Liver (tissue), 9 donors: ENCODE measurements at regions not wholly inside any gene's neighbourhood (a gene's known extent, or its start where the extent isn't known, plus 50 kb on each side); places are given as distances from the start of the nearest gene placed in this dataset. TPM values are rescaled to one million over a fixed set of nuclear protein-coding genes. Genes with fewer than 3 reads are reported as not detected.

Experiments used
- DNase-seq: peaks from one replicate; pipeline ENCODE4 v3.0.0-alpha.2; 2017; ENCODE audit warnings: low spot score
- H3K27ac ChIP-seq, 2 donors: one replicate each; pipeline ENCODE4 v1.7.0; 2013; ENCODE audit warnings: inconsistent platforms in 2 of 2, low read length in 2 of 2, control low read depth in 1 of 2, low read depth in 1 of 2, mild to moderate bottlenecking in 1 of 2
- H3K27me3 ChIP-seq, 4 donors: one replicate each; pipeline versions ENCODE4 v1.6.1 to v1.7.0; 2013; ENCODE audit warnings: low read length in 3 of 4, inconsistent platforms in 1 of 4, mild to moderate bottlenecking in 1 of 4, moderate library complexity in 1 of 4; ENCODE audit not compliant: control insufficient read depth in 4 of 4, insufficient read depth in 4 of 4
- H3K36me3 ChIP-seq, 4 donors: one replicate each; pipeline versions ENCODE4 v1.6.1 to v1.7.0; 2013; ENCODE audit warnings: low read length in 3 of 4, mild to moderate bottlenecking in 3 of 4, low read depth in 1 of 4, moderate library complexity in 1 of 4; ENCODE audit not compliant: control insufficient read depth in 4 of 4, insufficient read depth in 3 of 4
- H3K4me1 ChIP-seq, 4 donors: one replicate each; pipeline versions ENCODE4 v1.6.1 to v1.7.0; 2013; ENCODE audit warnings: low read length in 3 of 4, mild to moderate bottlenecking in 3 of 4, moderate library complexity in 1 of 4; ENCODE audit not compliant: control insufficient read depth in 4 of 4, insufficient read depth in 4 of 4
- H3K4me3 ChIP-seq, 3 donors: one replicate each; pipeline versions ENCODE4 v1.6.1 to v1.7.0; 2013; ENCODE audit warnings: low read length in 3 of 3, control low read depth in 1 of 3, low read depth in 1 of 3, mild to moderate bottlenecking in 1 of 3
- H3K9ac ChIP-seq, 2 donors: one replicate each; pipeline ENCODE4 v1.7.0; 2013; ENCODE audit warnings: low read length in 2 of 2, mild to moderate bottlenecking in 2 of 2, moderate library complexity in 2 of 2, control low read depth in 1 of 2, low read depth in 1 of 2
- H3K9me3 ChIP-seq, 4 donors: one replicate each; pipeline versions ENCODE4 v1.6.1 to v1.7.0; 2013; ENCODE audit warnings: low read length in 3 of 4; ENCODE audit not compliant: control insufficient read depth in 4 of 4
- CTCF ChIP-seq: fragments of 150-350 bp; IDR thresholded peaks from 2 replicates; pipeline ENCODE4 v1.5.1; 2017; ENCODE audit warnings: improper control_type of control experiment, low read depth, low read length; ENCODE audit not compliant: missing input control
- FOXA1 ChIP-seq: IDR thresholded peaks from 2 replicates; pipeline ENCODE4 v1.6.1; 2016; ENCODE audit warnings: antibody characterized with exemption
- HNF4G ChIP-seq: IDR thresholded peaks from 2 replicates; pipeline ENCODE4 v1.6.1; 2016; ENCODE audit warnings: antibody characterized with exemption
- JUND ChIP-seq, 2 donors: IDR thresholded peaks; 2 replicates each; pipeline ENCODE4 v1.6.1; 2016; ENCODE audit warnings: antibody characterized with exemption in 2 of 2
- MAX ChIP-seq: IDR thresholded peaks from 2 replicates; pipeline ENCODE4 v1.6.1; 2016; ENCODE audit warnings: antibody characterized with exemption
- NR2F2 ChIP-seq: IDR thresholded peaks from 2 replicates; pipeline ENCODE4 v1.6.1; 2016; ENCODE audit warnings: antibody characterized with exemption
- RAD21 ChIP-seq, 2 donors: IDR thresholded peaks; 2 replicates each; pipeline ENCODE4 v1.6.1; 2016; ENCODE audit warnings: antibody characterized with exemption in 2 of 2, mild to moderate bottlenecking in 2 of 2
- SP1 ChIP-seq: IDR thresholded peaks from 2 replicates; pipeline ENCODE4 v1.6.1; 2018; ENCODE audit warnings: antibody characterized with exemption, mild to moderate bottlenecking
- ZBTB33 ChIP-seq: IDR thresholded peaks from 2 replicates; pipeline ENCODE4 v1.6.1; 2016; ENCODE audit warnings: antibody characterized with exemption
- WGBS: extraction: QIAGEN DNeasy Blood & Tissue Kit; methylation state at CpG from one replicate; pipeline ENCODE4 v1.1.7; 2013; 5-methylcytosine and 5-hydroxymethylcytosine counted together
- small RNA-seq: library from RNA; depleted of rRNA; stranded (forward); fragments of <200 nt; gene quantifications from one replicate; pipeline ENCODE3, GENCODE V24; 2014
- TF ChIP-seq, protein P1 (sequence below): IDR thresholded peaks from 2 replicates; pipeline ENCODE4 v1.6.1; 2016; ENCODE audit warnings: antibody characterized with exemption, mild to moderate bottlenecking
- TF ChIP-seq, protein P2 (sequence below): IDR thresholded peaks from 2 replicates; pipeline ENCODE4 v1.6.1; 2016; ENCODE audit warnings: antibody characterized with exemption
- donor health status: healthy.
- donor health status: healthy.
- donor health status: healthy.
- donor health status: healthy.
- donor health status: healthy.

DNA sequence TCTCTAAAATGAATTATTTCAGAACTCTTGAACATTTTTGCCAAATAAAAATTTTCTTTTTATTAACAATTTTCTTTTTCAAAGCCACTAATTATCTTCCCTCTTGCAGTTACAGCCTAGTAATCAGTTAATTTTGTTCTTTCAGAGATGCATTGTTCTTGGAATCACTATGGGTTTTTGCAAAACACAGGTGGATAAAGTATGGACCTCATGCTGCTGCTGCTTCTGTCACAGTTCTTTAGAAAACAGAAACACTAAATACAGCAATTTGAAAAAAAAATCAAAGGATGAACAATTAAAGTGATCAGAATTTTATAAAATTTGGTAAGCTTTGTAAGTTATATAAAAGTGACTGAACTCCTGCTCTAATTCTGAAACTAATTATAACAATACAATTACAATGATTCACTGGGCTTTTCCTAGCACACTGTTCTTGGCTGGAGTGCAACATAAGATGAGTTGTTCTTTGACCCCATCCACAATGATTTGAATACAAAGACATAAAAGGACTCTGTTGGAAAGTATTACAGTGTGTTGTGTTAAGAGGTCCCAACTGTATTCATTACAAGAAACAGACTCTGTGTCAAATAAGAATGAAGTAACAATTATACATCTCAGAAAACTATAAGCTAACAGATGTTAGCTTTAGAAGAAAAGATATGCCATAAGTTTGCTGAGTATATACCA lies 59.4 kb upstream of the GK2 start:
- H3K36me3 ChIP-seq: no peaks in the 10 kb centered on the region
- TF ChIP-seq HNF4G (no peak), CTCF (no peak), JUND (IDR thresholded peaks at IDR 0.05) (no peak), MAX (no peak), FOXA1 (no peak), NR2F2 (no peak), SP1 (no peak)
- TF ChIP-seq, protein P1, sequence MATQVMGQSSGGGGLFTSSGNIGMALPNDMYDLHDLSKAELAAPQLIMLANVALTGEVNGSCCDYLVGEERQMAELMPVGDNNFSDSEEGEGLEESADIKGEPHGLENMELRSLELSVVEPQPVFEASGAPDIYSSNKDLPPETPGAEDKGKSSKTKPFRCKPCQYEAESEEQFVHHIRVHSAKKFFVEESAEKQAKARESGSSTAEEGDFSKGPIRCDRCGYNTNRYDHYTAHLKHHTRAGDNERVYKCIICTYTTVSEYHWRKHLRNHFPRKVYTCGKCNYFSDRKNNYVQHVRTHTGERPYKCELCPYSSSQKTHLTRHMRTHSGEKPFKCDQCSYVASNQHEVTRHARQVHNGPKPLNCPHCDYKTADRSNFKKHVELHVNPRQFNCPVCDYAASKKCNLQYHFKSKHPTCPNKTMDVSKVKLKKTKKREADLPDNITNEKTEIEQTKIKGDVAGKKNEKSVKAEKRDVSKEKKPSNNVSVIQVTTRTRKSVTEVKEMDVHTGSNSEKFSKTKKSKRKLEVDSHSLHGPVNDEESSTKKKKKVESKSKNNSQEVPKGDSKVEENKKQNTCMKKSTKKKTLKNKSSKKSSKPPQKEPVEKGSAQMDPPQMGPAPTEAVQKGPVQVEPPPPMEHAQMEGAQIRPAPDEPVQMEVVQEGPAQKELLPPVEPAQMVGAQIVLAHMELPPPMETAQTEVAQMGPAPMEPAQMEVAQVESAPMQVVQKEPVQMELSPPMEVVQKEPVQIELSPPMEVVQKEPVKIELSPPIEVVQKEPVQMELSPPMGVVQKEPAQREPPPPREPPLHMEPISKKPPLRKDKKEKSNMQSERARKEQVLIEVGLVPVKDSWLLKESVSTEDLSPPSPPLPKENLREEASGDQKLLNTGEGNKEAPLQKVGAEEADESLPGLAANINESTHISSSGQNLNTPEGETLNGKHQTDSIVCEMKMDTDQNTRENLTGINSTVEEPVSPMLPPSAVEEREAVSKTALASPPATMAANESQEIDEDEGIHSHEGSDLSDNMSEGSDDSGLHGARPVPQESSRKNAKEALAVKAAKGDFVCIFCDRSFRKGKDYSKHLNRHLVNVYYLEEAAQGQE: no peak

DNA sequence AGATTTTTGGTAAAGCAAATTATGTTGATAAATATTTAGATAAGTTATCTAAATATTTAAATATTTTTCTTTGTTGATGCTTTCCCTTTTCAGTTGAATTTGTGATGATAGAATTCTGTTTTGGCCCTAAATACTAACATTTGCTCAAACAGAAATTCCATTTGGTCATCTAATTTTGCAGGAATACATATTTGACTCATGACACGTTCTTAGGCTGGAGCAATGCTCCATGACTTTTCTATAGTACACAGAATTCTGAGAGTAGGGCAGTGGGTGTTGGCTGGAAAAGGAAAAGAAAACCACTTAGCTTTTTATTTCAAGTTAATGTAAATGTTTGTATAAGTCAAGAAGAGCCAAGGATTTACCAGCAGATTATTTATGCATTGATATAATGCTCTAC lies 58.6 kb upstream of the GK2 start:
- Histone ChIP-seq H3K27me3 (no peaks in the 10 kb centered on the region), H3K36me3 (no peaks in the 10 kb centered on the region), H3K9ac (no peak overlapping the region), H3K27ac (no peak overlapping the region), H3K4me1 (no peaks in the 10 kb centered on the region), H3K4me3 (no peak overlapping the region), H3K9me3 (no peaks in the 10 kb centered on the region)
- WGBS: 51% methylated on average over 1 of the region's 1 CpG
- DNase-seq: no peak
- no peak for TF ChIP-seq ZBTB33
- TF ChIP-seq, protein P2, sequence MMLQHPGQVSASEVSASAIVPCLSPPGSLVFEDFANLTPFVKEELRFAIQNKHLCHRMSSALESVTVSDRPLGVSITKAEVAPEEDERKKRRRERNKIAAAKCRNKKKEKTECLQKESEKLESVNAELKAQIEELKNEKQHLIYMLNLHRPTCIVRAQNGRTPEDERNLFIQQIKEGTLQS: no peak
- no peak for TF ChIP-seq RAD21 (IDR thresholded peaks at IDR 0.05)

More for the DNA sequence above, 59.4 kb upstream of the GK2 start:
- Histone ChIP-seq H3K4me3 (no peak overlapping the region), H3K27ac (no peak overlapping the region), H3K9ac (no peak overlapping the region), H3K4me1 (no peaks in the 10 kb centered on the region), H3K27me3 (no peaks in the 10 kb centered on the region), H3K9me3 (no peaks in the 10 kb centered on the region)
- DNase-seq: no peak

Small RNA genes in the stretch of these regions (small RNA-seq; reads per million reads assigned to genes)
- gene RF00072: not detected
